GM23248 (cell line): ENCODE measurements at regions not wholly inside any gene's neighbourhood (a gene's known extent, or its start where the extent isn't known, plus 50 kb on each side); places are given as distances from the start of the nearest gene placed in this dataset.

Experiments used
- DNase-seq: peaks from one replicate; pipeline ENCODE4 v3.0.0-alpha.2; 2015
- H2AFZ ChIP-seq: fragments of 200-600 bp; sonication (generic); 2 replicates; pipeline ENCODE4 v1.6.1; 2016; ENCODE audit warnings: antibody characterized with exemption
- H3F3A ChIP-seq: fragments of 200-600 bp; sonication (generic); 2 replicates; pipeline ENCODE4 v1.6.1; 2016; ENCODE audit warnings: mild to moderate bottlenecking, antibody characterized with exemption, mixed run types; ENCODE audit not compliant: insufficient read depth
- H3K27ac ChIP-seq: fragments of 200-600 bp; sonication (generic); 2 replicates; pipeline ENCODE4 v1.5.1; 2016; ENCODE audit warnings: mild to moderate bottlenecking
- H3K27me3 ChIP-seq: fragments of 200-600 bp; sonication (generic); replicated peaks from 2 replicates; pipeline ENCODE4 v1.6.1; 2016; ENCODE audit warnings: mild to moderate bottlenecking; ENCODE audit not compliant: insufficient read depth
- H3K36me3 ChIP-seq: fragments of 200-600 bp; sonication (generic); 2 replicates; pipeline ENCODE4 v1.6.1; 2016; ENCODE audit warnings: low read depth, mild to moderate bottlenecking
- H3K4me1 ChIP-seq: fragments of 200-600 bp; sonication (generic); 2 replicates; pipeline ENCODE4 v1.6.1; 2016; ENCODE audit warnings: mild to moderate bottlenecking; ENCODE audit not compliant: insufficient read depth
- H3K4me2 ChIP-seq: fragments of 200-600 bp; sonication (generic); one replicate; pipeline ENCODE4 v1.6.1; 2016; ENCODE audit warnings: mild to moderate bottlenecking; ENCODE audit not compliant: unreplicated experiment
- H3K4me3 ChIP-seq: fragments of 200-600 bp; sonication (generic); 2 replicates; pipeline ENCODE4 v1.5.1; 2016; ENCODE audit warnings: mild to moderate bottlenecking
- H3K79me2 ChIP-seq: fragments of 200-600 bp; sonication (generic); 2 replicates; pipeline ENCODE4 v1.6.1; 2016; ENCODE audit warnings: mild to moderate bottlenecking; ENCODE audit not compliant: insufficient read depth
- H3K9ac ChIP-seq: fragments of 200-600 bp; sonication (generic); 2 replicates; pipeline ENCODE4 v1.6.1; 2016; ENCODE audit warnings: mild to moderate bottlenecking
- H3K9me2 ChIP-seq: fragments of 200-600 bp; sonication (generic); 2 replicates; pipeline ENCODE4 v1.6.1; 2016; ENCODE audit warnings: mixed run types, mild to moderate bottlenecking, moderate library complexity; ENCODE audit not compliant: insufficient read depth
- H3K9me3 ChIP-seq: fragments of 200-600 bp; sonication (generic); one replicate; pipeline ENCODE4 v1.6.1; 2017; ENCODE audit warnings: low read depth
- H4K20me1 ChIP-seq: fragments of 200-600 bp; sonication (generic); 2 replicates; pipeline ENCODE4 v1.6.0; 2016; ENCODE audit not compliant: insufficient read depth
- EZH2 ChIP-seq: fragments of 200-600 bp; sonication (generic); IDR thresholded peaks from 2 replicates; pipeline ENCODE4 v1.6.1; 2018; ENCODE audit warnings: antibody characterized with exemption, mild to moderate bottlenecking; ENCODE audit not compliant: insufficient read depth, poor library complexity, severe bottlenecking
- EZH2phosphoT487 ChIP-seq: fragments of 200-600 bp; sonication (generic); IDR thresholded peaks from 2 replicates; pipeline ENCODE4 v1.6.1; 2018; ENCODE audit warnings: antibody characterized with exemption, moderate library complexity, mild to moderate bottlenecking, low read depth; ENCODE audit not compliant: insufficient read depth
- WGBS, 2 experiments: methylation state at CpG; one replicate each; pipeline ENCODE4 v1.1.6; 2015 to 2017; ENCODE audit warnings: low lambda C conversion rate in 2 of 2, low coverage in 1 of 2; ENCODE audit errors: missing lambda C conversion rate in 2 of 2; 5-methylcytosine and 5-hydroxymethylcytosine counted together
- in situ Hi-C: fragments of 300-500 bp; cut with MboI; formaldehyde crosslinking; loops from 2 replicates; pipeline ENCODE4 v1.15.0; 2020

- H3K27me3 ChIP-seq: no peaks in the 10 kb centered on the region
- no peaks in the 10 kb centered on the region for H3K4me1 ChIP-seq
- H3K9ac ChIP-seq: no peak overlapping the region
- H3K79me2 ChIP-seq: no peaks in the 10 kb centered on the region
- H3K9me2 ChIP-seq: no peaks in the 10 kb centered on the region
- H3F3A ChIP-seq: no peaks in the 10 kb centered on the region
- no peaks in the 10 kb centered on the region for H3K36me3 ChIP-seq
- no peak overlapping the region for H3K27ac ChIP-seq
- H2AFZ ChIP-seq: no peak overlapping the region
- no peaks in the 10 kb centered on the region for H4K20me1 ChIP-seq
- DNase-seq: no peak
- no peak overlapping the region for H3K4me2 ChIP-seq
- no peak overlapping the region for H3K4me3 ChIP-seq
- in situ Hi-C loops: no loop called here
- H3K9me3 ChIP-seq: no peaks in the 10 kb centered on the region
- 39 to 49% methylated on average over 8 of the region's 8 CpGs for WGBS, 2 experiments
- TF ChIP-seq EZH2phosphoT487 (no peak), EZH2 (no peak)
These were observed 307.7 kb downstream of the AJAP1 start for GRCh38 chr1:4961935-4962645.

- Histone ChIP-seq H3K79me2 (no peaks in the 10 kb centered on the region), H3K9me3 (no peaks in the 10 kb centered on the region), H3K4me3 (no peak overlapping the region), H3K4me1 (no peaks in the 10 kb centered on the region), H3K9ac (no peak overlapping the region), H3K27me3 (no peaks in the 10 kb centered on the region), H3K36me3 (no peaks in the 10 kb centered on the region), H2AFZ (no peak overlapping the region), H3F3A (no peaks in the 10 kb centered on the region), H4K20me1 (no peaks in the 10 kb centered on the region), H3K4me2 (no peak overlapping the region), H3K27ac (no peak overlapping the region), H3K9me2 (no peaks in the 10 kb centered on the region)
- WGBS, 2 experiments: 32 to 33% methylated on average over 16 of the region's 16 CpGs
- in situ Hi-C loops: no loop called here
- DNase-seq: no peak
- no peak for TF ChIP-seq EZH2
- no peak for TF ChIP-seq EZH2phosphoT487
These were observed 306.5 kb downstream of the AJAP1 start for GRCh38 chr1:4960782-4961475.

- H3K36me3 ChIP-seq: no peaks in the 10 kb centered on the region
- no peaks in the 10 kb centered on the region for H3K79me2 ChIP-seq
- WGBS, 2 experiments: 30 to 34% methylated on average over 9 of the region's 9 CpGs
- no peak overlapping the region for H3K4me2 ChIP-seq
- H3K9me3 ChIP-seq: no peaks in the 10 kb centered on the region
- no peaks in the 10 kb centered on the region for H3F3A ChIP-seq
- no peaks in the 10 kb centered on the region for H3K4me1 ChIP-seq
- H3K4me3 ChIP-seq: no peak overlapping the region
- no peak overlapping the region for H3K9ac ChIP-seq
- no peaks in the 10 kb centered on the region for H3K27me3 ChIP-seq
- H3K9me2 ChIP-seq: no peaks in the 10 kb centered on the region
- in situ Hi-C loops: no loop called here
- no peak for TF ChIP-seq EZH2
- H3K27ac ChIP-seq: no peak overlapping the region
- no peaks in the 10 kb centered on the region for H4K20me1 ChIP-seq
- no peak for DNase-seq
- H2AFZ ChIP-seq: no peak overlapping the region
These were observed 305.9 kb downstream of the AJAP1 start for GRCh38 chr1:4960336-4960735.

GRCh38 chr1:4959216-4959615 is 304.8 kb downstream of the AJAP1 start:
- no peak overlapping the region for H3K4me2 ChIP-seq
- H3K27ac ChIP-seq: no peak overlapping the region
- no peaks in the 10 kb centered on the region for H3K9me3 ChIP-seq
- H3K79me2 ChIP-seq: no peaks in the 10 kb centered on the region
- H3K9me2 ChIP-seq: no peaks in the 10 kb centered on the region
- no peaks in the 10 kb centered on the region for H3K4me1 ChIP-seq
- no peak overlapping the region for H2AFZ ChIP-seq
- 26 to 30% methylated on average over 6 of the region's 6 CpGs for whole genome bisulfite sequencing, 2 experiments
- in situ Hi-C loops: no loop called here
- DNase-seq: no peak
- no peak overlapping the region for H3K9ac ChIP-seq
- no peak overlapping the region for H3K4me3 ChIP-seq
- TF ChIP-seq EZH2phosphoT487: no peak
- TF ChIP-seq EZH2: no peak
- H3K36me3 ChIP-seq: no peaks in the 10 kb centered on the region
- no peaks in the 10 kb centered on the region for H3K27me3 ChIP-seq
- H3F3A ChIP-seq: no peaks in the 10 kb centered on the region
- no peaks in the 10 kb centered on the region for H4K20me1 ChIP-seq

GRCh38 chr1:4957027-4957426 is 302.6 kb downstream of the AJAP1 start:
- H3K4me2 ChIP-seq: no peak overlapping the region
- H3K9me3 ChIP-seq: no peaks in the 10 kb centered on the region
- H3K27ac ChIP-seq: no peak overlapping the region
- H3K4me1 ChIP-seq: no peaks in the 10 kb centered on the region
- H3F3A ChIP-seq: no peaks in the 10 kb centered on the region
- no peaks in the 10 kb centered on the region for H4K20me1 ChIP-seq
- H3K9ac ChIP-seq: no peak overlapping the region
- H3K4me3 ChIP-seq: no peak overlapping the region
- WGBS, 2 experiments: 21% methylated on average over 4 of the region's 4 CpGs
- TF ChIP-seq EZH2phosphoT487 (no peak), EZH2 (no peak)
- H3K79me2 ChIP-seq: no peaks in the 10 kb centered on the region
- no peak for DNase-seq
- in situ Hi-C loops: no loop called here
- H2AFZ ChIP-seq: no peak overlapping the region
- no peaks in the 10 kb centered on the region for H3K27me3 ChIP-seq
- H3K9me2 ChIP-seq: no peaks in the 10 kb centered on the region
- H3K36me3 ChIP-seq: no peaks in the 10 kb centered on the region
